Kidney epithelial cell (primary cell): ENCODE measurements at regions not wholly inside any gene's neighbourhood (a gene's known extent, or its start where the extent isn't known, plus 50 kb on each side); places are given as distances from the start of the nearest gene placed in this dataset.

ENCODE experiments used
- DNase-seq: peaks from one replicate; pipeline ENCODE4 v3.0.0-alpha.2; 2010; ENCODE audit warnings: low read depth
- H3K27me3 ChIP-seq: 2 replicates; pipeline ENCODE4 v1.6.0; 2011; ENCODE audit warnings: low read length; ENCODE audit not compliant: control insufficient read depth, insufficient read depth
- H3K36me3 ChIP-seq: 2 replicates; pipeline ENCODE4 v1.5.1; 2011; ENCODE audit warnings: low read length; ENCODE audit not compliant: control insufficient read depth, insufficient read depth
- H3K4me3 ChIP-seq: 2 replicates; pipeline ENCODE4 v1.5.1; 2011; ENCODE audit warnings: low read depth, mild to moderate bottlenecking, control low read depth, low read length
- CTCF ChIP-seq: IDR thresholded peaks from 2 replicates; pipeline ENCODE4 v1.5.1; 2011; ENCODE audit warnings: mild to moderate bottlenecking, moderate library complexity, low read length, control low read depth, inconsistent platforms; ENCODE audit not compliant: insufficient read depth, poor library complexity, severe bottlenecking

- H3K27me3 ChIP-seq: no peaks in the 10 kb centered on the region
- H3K36me3 ChIP-seq: no peaks in the 10 kb centered on the region
- no peak for TF ChIP-seq CTCF
- no peak for DNase-seq
- no peak overlapping the region for H3K4me3 ChIP-seq
Observed at GRCh38 chr5:25604681-25605080, 959.9 kb upstream of the CDH10 start.

- DNase-seq: no peak
- TF ChIP-seq CTCF: no peak
- H3K27me3 ChIP-seq: no peaks in the 10 kb centered on the region
- no peaks in the 10 kb centered on the region for H3K36me3 ChIP-seq
- H3K4me3 ChIP-seq: no peak overlapping the region
Observed at GRCh38 chr5:25579111-25579510, 934.3 kb upstream of the CDH10 start.

GRCh38 chr5:25573691-25574090 is 928.9 kb upstream of the CDH10 start:
- no peak for DNase-seq
- Histone ChIP-seq H3K4me3 (no peak overlapping the region), H3K36me3 (no peaks in the 10 kb centered on the region), H3K27me3 (no peaks in the 10 kb centered on the region)
- TF ChIP-seq CTCF: no peak

DNA sequence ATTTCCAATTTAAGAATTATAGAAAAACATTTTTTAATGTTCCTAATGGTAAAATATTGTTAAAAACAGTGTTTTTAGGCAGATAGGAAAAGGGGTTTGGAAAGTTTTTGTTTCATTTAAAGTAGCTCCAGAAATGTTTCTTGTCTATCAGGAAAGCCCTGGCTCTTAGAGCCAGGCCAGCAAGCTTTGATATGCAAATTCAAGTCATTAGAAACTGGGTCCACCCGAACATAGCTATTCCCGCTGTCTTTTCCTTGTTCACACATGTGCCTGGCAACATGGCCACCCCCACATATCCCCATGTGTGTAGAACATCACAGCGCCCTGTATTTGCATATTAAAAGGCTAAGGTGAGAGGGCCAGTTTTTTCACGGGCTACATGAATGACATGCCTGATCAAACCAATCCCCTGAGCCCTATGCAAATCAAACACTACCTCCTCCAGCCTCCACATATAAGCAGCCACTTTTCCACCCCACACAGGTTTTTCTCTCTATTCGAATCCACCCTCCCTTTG is 925.3 kb upstream of the CDH10 start:
- Histone ChIP-seq H3K4me3 (no peak overlapping the region), H3K36me3 (no peaks in the 10 kb centered on the region), H3K27me3 (no peaks in the 10 kb centered on the region)
- TF ChIP-seq CTCF: no peak
- DNase-seq: no peak

DNA sequence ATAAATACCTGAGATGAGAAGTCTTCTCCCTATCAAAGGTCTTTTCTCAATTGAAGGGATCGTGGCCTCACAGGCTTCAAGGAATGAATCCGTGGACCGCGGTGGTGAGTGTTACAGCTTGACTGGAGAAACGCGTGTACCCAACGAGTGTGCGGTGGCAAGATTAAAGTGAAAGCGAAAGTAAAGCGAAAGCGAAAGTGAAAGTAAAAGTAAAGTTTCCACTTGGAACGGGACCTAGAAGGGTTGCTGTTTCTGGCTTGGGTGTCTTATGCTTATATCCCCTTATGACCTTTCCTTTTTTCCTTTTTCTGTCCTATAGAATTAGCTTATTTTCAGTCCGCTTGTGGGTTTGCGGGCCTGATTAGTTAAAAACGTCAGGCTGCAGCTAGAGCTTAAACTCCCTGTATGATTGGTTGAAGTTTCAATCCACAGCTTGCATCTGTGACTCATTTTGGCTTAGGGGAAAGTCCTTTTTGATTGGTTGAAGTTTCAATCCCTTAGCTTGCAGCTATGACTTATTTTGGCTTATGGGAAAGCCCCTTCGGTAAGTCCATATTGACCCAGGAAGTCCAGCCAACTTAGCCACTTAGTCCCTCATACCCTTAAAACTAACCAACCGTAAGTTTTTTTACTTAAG is 924.3 kb upstream of the CDH10 start:
- no peak for TF ChIP-seq CTCF
- H3K4me3 ChIP-seq: no peak overlapping the region
- DNase-seq: no peak

GRCh38 chr5:25568294-25568693 is 923.5 kb upstream of the CDH10 start:
- Histone ChIP-seq H3K4me3 (no peak overlapping the region), H3K27me3 (no peaks in the 10 kb centered on the region), H3K36me3 (no peaks in the 10 kb centered on the region)
- DNase-seq: no peak
- no peak for TF ChIP-seq CTCF

More for the DNA sequence above, 924.3 kb upstream of the CDH10 start:
- no peaks in the 10 kb centered on the region for H3K27me3 ChIP-seq
- H3K36me3 ChIP-seq: no peaks in the 10 kb centered on the region
